Hepatocyte (in vitro differentiated cells): ENCODE measurements at regions not wholly inside any gene's neighbourhood (a gene's known extent, or its start where the extent isn't known, plus 50 kb on each side); places are given as distances from the start of the nearest gene placed in this dataset.

ENCODE experiments used
- CTCF ChIP-seq: fragments of 200-600 bp; sonication (generic); IDR thresholded peaks from 2 replicates; pipeline ENCODE4 v1.5.1; 2016; ENCODE audit warnings: antibody characterized with exemption, mild to moderate bottlenecking; ENCODE audit not compliant: poor library complexity
- EZH2 ChIP-seq: fragments of 200-600 bp; sonication (generic); IDR thresholded peaks from 2 replicates; pipeline ENCODE4 v1.6.1; 2016; ENCODE audit warnings: antibody characterized with exemption, mild to moderate bottlenecking, borderline replicate concordance

GRCh38 chr1:238927899-238928298 is 458.5 kb upstream of the CHRM3 start:
- TF ChIP-seq CTCF (no peak), EZH2 (no peak)
